Kidney glomerular epithelial cell (primary cell): ENCODE measurements at regions not wholly inside any gene's neighbourhood (a gene's known extent, or its start where the extent isn't known, plus 50 kb on each side); places are given as distances from the start of the nearest gene placed in this dataset.
"Not testable (repeated sequence)": the region's sequence is repeated elsewhere in the genome, so short reads cannot be mapped to it uniquely, and the experiment has no call there.

Experiments used
- DNase-seq: peaks from one replicate; lab custom pipeline; 2025; lab: John Stamatoyannopoulos, UW

DNA sequence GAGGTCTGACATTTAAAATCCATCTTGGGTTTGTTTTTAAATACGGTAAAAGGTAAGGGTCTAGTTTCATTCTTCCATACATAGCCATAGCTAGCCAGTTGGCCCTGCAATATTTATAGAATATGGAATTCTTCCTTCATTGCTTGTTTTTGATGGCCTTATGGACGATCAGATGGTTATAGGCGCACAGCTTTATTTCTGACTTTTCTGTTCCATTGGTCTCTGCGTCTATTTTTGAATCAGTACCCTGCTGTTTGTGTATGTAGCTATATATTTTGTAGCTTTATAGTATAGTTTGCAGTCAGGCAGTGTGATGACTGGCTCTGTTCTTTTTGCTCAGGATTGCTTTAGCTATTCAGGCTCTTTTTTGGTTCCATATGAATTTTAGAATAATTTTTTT lies 366.8 kb upstream of the MIS18BP1 start:
- no peak for DNase-seq

DNA sequence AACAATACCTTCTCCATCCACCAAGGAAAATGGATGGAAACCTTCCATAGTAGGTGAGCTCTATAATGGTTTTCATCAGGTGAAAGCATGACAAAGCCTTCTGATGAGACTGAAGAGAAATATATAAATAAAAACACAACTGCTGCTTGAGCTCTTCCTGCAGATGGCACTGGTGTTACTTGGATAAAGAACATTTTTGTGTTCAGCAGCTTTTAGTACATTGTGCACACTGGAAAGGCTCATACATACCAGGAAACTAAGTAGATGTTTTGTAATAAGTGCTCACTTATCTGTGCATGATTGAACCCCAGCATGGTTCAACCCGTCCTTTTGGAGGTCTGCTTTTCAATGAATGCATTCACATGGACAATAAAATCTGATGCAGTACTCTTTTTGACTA lies 357.3 kb upstream of the MIS18BP1 start:
- peak; percentile 27 for DNase-seq

DNA sequence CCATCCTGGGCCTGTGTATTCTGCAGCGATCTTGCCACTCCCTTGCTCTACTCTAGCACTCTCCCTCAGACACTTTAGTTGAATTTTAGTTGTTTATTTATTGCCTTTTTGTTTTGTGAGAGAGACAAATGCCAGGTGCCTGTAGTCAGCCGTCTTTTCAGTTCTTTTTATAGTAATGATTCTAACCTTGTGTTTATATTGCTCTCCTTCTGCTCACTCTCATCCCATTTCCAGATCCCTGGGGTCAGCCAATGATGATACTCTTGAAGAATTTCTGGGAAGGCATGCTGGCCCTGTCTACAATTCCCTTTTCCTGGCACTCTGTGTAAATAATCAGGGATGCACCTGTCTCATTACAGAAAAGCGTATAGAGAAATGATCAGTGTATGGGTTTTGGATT lies 334.1 kb upstream of the MIS18BP1 start:
- no peak for DNase-seq

DNA sequence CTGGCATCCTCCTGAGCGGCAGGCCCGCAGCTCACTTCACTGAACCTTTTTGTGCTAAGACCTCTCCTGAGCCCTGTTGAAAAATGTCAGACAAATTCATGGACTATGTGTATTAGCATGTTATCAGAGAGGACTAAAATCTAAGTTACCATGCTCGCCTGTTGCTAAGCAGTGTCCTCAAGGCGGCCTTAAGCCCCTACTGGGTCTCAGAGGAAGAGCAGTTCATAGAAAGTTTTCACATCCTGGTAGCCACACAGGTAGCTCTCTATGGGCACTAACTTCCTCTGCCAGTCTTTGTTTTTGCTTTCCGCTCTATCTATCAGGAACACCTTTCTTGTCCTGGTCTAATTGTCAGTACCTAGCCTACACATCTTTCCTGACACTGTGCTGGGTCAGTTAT lies 306.6 kb upstream of the MIS18BP1 start:
- no peak for DNase-seq

DNA sequence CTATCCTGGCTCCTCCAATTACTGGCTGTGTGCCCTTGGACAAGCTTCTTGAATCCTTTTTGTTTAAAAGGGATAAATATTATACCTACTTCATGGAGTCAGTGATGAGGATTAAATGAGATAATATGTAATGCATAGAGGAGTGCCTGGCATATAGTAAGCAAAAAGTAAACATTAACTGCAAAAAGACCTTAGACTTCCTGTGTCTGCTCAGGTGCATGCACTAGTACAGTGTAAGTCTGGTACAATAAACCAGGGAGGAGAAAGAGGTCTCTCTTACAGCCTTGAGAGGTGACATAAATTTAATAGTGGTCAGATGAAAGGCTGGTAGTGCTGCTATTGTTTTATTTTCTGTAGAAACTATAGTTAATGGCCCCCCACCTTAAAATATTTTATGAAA lies 305.2 kb upstream of the MIS18BP1 start:
- no peak for DNase-seq

DNA sequence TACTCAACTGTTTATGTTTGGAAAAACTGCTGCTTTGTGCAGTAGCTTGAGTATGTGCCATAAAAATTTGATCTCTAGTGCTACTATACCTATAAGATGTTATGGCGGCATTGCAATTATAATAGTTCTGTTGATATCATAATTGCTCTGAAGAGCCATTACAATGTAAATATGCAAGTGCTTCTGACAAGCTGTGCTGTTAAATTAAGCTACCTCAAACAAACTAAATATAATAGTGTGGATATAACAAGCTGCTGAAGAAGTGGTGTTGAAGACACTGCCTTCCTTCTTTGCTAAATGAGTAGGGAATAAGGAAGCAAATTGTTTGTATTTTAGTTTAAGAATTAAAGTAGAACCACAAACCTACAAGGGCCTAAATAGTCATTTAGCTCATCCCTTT lies 301.0 kb upstream of the MIS18BP1 start:
- no peak for DNase-seq

DNA sequence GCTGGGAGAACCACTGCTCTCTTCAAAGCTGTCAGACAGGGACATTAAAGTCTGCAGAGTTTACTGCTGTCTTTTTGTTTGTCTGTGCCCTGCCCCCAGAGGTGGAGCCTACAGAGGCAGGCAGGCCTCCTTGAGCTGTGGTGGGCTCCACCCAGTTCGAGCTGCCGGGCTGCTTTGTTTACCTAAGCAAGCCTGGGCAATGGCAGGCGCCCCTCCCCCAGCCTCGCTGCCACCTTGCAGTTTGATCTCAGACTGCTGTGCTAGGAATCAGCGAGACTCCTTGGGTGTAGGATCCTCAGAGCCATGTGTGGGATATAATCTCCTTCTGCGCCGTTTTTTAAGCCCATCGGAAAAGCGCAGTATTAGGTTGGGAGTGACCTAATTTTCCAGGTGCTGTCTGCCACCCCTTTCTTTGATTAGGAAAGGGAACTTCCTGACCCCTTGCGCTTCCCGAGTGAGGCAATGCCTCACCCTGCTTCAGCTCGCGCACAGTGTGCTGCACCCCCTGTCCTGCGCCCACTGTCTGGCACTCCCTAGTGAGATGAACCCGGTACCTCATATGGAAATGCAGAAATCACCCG lies 298.3 kb upstream of the MIS18BP1 start:
- DNase-seq = not testable (repeated sequence)

DNA sequence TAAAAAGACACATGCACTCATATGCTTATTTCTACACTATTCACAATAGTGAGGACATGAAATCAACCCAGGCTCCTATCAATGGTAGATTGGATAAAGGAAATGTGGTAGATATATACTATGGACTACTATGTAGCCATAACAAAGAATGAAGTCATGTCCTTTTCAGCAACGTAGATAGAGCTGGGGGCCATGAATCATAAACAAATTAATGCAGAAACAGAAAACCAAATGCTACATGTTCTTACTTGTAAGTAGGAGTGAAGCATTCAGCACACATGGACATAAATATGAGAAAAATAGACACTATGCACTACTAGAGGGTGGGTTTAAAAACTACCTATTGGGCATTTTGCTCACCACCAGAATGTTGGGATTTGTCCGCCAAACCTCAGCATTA lies 278.0 kb upstream of the MIS18BP1 start:
- no peak for DNase-seq

DNA sequence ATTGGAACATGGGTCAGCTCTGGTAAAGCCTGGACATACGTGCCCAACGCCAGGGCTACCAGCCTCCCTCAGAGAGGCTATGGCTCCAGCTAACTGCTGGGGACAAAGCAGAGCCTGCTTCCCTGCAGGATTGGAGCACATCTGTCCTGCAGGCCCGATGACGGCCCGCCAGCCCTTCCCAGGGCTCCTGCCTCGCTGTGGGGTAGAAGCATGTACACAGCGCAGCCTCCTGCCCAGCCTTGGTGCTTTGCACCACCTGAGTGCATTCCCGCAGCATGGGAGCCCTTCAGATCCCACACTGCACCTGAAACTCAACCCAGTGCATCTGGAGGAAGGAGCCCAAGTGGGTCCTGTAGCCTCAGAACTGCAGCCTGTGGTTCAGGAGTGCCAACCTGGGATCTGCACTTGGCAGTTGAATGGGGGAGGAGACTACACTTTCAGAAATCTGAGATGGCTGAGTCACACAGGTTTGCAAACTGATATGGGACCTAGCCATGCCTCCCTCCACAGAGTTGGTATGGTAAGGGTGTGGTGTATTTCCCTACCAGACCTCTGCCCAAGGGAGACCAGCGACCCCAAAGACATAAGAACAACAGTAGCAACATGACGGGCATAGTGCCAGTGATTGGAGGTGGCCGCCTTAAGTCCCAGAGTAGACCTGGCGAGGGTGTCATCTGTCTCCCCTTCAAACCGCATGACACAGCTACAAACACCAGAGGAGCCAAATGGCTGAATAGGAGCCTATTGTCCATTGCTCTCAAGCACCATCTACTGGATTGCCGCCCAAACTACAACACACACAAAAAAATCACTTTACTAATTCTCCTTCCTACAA lies 273.9 kb upstream of the MIS18BP1 start:
- peak; percentile 58 for DNase-seq

DNA sequence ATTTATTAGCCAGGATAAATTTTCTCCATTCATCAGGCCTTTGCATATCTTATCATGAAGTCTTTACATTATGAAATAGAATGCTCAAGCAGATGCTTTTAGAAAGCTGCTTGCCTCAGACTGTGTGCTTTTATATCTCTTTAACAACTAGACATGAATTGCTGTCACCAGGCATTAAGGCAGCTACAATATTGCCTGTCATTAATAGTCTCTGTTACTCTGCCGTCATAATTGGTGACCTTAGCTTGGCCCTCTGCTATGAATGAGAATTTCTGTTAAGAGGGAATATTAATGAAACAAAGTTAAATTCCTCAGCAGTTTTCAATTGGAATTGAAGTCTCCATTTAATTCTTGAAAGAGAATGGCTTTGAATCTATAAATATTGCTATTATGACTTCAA lies 266.8 kb upstream of the MIS18BP1 start:
- DNase-seq = no peak

DNA sequence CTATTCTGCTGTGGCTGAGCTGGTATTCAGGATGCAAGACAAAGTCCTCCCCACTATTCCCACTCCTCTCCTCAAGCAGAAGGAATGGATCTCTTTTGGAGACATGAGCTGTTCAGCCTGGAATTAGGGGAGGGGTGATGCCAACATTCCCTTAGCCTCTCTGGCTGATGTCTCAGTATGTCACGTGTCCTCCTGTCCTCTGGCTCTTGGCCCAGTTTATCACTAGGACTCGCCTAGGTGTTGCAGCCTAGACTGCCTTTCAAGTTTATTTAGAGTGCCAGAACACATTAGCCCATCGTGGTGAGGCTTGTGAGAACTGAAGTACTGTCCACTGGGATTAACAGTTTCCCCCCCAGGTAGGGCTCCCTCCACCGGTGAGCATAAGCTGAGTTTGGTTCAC lies 239.9 kb upstream of the MIS18BP1 start:
- no peak for DNase-seq

DNA sequence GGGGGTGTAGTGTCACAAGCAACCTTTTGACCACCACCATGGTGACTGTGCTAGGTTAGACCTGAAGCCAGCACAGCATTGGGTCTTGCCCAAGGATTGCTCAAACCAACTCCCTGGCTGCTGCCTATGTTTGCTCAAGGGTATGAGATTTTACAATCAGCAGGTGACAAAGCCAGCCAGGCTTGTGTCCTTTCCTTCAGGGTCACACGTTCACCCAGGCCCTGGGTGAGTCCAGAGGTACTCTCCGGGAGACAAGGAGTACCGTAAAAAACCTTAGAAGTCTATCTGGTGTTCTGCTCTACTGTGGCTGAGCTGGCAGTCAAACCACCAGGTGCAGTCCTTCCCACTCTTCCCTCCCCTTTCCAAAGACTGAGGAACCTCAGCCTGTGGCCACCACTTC lies 238.9 kb upstream of the MIS18BP1 start:
- DNase-seq = no peak

DNA sequence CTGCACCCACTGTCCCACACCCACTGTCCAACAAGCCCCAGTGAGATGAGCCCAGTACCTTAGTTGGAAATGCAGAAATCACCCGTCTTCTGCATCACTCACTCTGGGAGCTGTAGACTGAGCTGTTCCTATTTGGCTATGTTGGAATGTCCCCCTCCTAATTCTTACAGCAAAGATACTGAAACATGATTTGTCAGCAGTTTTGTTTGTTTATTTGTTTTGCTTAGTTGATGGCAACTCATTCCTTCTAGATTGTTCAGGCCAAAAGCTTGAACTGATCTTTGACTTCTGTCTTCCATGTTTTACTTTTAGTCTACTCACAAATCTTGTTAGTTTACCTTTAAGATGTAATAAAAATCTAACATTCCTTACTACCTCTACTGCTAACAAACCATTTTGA lies 233.6 kb upstream of the MIS18BP1 start:
- DNase-seq = no peak

DNA sequence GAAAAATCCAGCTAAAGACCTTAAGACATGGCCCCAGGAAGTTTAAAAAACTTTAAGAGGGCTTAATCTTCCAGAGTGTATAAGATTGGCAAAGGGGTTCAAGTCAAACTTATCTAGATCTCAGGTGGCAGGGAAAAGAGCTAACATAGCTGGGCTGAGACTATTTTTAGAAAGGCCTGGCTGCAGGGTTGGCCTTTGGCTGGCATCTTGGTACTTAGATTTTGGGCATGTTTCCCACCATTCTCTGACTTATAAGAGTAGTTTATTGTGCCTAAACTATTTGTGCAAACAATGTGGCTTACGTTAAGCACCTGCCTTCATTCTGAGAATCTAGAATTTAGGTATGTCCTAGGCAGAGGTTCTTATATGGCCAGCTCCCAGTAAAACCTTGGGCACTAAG lies 214.0 kb upstream of the MIS18BP1 start:
- DNase-seq = no peak

DNA sequence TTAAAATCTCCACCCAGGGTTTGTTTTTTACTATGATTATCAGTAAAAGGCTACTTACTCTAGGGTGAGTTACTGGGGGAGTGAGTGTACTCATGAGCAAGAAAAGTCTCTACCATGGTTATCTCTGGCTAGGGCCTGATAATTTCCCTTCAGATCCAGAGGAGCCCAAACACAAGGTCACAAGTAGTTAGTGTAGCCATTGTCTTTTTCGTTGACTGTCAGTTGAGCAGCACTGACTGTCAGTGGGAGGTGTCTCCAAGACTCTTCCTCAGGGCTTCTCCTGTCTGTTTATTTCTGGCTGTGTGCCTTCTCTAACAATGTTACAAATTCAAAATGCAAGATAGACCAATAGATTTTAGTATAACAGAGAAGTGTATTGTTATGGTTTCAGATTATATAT lies 181.2 kb upstream of the MIS18BP1 start:
- no peak for DNase-seq

DNA sequence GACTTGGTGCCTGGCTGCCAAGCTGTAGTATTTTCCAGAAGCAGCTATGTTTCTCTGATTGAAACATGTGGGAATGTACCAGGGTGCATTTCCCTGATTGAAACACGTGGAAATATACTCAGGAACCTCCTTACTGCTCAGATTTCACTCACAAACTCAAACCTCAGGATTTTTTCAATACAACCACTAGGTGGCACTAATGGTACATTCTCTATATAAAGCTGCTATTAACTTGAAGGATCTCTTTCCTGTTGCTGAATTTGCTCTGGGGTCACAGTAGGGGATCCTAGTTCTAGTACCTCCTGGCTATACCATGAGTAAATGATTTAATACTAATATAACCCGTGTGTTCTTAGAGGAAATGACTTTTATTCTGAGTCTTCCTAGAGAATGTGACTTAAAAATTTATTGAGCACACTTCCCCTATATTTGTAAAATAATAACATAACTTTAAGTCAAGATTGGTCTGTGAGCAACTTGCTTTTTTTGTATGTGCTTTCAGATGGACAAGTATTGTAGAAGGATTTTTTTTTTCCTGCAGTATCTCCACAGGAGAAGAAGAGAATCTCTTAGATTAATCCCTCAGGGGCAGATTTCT lies 173.8 kb upstream of the MIS18BP1 start:
- peak; percentile 52 for DNase-seq

DNA sequence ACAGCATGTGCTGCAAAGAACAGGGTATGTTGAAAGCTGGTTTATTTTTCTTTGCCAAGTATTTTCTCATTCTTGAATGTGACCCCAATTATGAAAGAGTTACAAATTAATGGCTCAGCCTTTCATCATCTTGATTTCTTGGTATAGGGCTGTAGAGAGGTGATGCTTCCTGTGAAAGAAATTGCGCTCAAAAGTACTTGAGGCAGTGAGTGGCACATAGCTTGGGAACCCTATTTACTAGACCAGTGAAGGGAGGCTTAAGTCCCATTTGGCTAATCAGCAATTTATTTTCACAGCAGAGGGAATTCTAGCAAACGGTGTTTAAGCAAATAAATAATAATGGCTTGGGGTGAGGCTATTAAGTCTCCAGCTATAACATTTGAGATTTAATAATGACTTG lies 153.9 kb upstream of the MIS18BP1 start:
- no peak for DNase-seq

DNA sequence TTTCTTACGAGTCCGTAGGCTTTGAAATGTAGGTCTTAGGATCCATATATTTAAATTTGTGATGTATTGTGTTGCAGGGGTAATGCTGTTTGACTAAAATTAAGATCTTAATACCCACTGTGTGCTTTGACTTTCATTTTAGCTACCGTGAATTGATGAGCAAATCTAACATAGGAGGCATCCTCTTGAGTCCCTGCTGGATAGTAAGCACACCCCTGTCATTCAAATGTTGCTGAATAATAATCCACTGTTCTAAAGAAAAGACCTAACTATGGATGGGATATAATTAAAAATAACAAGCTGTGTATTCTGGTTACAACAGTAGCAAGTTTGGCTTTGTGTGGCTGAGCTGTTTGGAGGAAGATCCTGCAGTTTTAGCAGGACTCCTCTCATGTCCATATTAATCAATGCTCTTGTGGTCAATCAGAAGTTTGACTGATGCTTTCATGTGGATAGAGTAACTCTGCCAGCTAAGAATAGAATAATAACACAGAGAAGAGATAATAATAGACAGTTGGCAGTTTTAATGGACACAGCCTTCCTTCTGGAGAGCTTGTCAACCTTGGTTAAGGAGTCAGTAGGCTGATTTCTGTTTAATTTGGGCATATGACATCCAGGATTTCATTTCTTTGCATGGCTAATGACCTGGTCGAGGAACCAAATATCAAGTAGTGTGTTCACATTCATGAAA lies 148.1 kb upstream of the MIS18BP1 start:
- no peak for DNase-seq

DNA sequence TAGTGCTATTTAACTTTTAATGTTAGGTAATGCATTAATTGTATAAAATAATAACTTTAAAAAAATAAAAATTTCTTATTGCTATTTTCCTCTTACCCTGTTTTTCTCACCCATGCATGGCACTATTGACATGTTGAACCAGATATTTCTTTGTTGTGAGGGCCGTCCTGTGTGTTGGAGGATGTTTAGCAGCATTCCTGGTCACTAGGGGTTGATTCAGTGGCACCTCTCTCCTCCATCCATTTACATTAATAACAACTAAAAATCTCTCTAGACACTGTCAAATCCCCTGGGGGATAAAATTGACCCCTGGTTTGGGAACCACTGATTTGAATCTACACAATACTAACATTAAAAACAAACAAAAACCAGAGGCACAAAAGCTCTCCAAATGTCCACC lies 147.5 kb upstream of the MIS18BP1 start:
- DNase-seq = no peak

DNA sequence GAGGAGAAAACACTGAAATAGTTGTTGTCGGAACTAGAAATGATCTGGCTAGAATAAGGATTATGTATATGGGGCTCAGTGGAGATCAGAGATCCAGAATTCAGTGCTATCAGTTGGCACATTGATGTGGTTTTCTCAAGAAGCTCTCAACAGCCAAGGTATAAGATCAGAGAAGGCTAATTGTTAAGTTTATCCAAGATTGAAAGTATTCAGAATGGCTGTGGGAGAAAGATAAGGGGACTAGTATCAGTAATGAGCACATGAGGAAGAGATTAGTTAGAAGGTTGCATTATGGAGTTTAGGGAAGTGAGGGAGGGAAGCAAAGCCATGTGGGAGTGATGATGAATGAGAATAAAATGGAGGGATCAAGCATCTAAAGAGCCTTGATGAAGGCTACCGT lies 128.1 kb upstream of the MIS18BP1 start:
- no peak for DNase-seq

DNA sequence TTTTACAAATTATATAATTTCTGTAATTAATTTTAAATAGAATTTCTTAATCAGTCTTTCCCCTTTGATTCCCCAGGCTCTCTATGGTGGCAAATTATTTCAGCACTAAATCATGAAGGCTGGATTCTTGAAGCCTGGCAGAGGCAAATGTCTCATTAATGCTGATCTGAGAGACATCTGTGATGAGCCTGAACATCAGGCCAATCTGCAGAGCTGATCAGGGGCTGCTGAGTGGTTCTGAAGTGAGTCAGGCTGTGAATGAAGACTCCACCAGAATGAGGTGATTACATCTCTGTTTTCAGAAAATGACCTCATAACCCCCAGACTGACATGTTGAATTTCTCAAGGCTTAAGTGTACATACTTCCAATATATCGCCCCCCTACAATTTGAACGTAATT lies 124.2 kb upstream of the MIS18BP1 start:
- no peak for DNase-seq

DNA sequence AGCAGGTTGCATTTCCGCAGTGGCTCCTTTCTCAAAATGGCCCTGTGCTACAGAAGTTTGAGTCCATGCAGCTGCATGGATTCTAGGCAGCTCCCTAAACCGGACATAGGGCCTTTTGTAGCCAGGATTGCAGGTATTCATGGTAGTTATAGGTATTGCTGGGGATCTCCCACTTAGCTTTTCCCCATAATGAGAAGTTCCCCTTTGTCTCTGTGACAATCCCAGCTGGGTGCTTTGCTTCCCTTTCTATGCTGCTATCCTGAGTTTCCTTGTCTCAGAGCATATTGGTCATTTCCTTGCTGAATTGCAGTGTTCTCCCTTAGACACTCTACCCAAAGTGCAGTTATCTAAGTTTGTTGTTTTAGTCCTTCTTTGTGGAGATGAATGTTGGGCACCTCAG lies 120.9 kb upstream of the MIS18BP1 start:
- no peak for DNase-seq

DNA sequence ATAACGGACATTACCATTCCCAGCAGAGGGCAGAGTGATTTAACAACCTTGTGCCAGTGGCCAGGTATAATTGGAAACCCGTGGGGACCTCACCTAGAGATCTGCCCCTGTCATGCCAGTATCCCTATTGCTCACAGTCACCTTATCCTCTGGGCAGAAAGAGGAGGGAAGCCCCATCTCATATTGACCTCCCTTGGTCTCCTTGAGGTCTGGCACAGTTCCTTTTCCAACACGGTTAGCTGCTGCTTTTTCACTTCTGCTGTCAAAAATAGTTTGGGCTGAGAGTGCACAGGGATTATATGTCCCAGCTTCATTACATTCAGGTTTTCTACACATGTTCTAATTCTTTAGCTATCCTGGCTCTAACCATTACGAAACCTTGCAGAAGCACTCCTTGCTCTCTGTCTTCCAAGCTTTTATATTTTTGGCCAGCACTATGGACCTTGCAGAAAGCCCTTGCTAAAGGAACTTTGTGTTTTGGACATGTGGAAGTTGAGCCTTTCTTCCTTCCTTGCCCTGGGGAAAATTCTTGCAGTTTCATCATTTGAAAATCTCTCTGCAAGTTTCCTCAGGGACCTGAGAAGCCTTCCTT lies 111.7 kb upstream of the MIS18BP1 start:
- no peak for DNase-seq
